ENCODE measurements at regions not wholly inside any gene's neighbourhood (a gene's known extent, or its start where the extent isn't known, plus 50 kb on each side); places are given as distances from the start of the nearest gene placed in this dataset.

- TF ChIP-seq CTCF (conservative IDR thresholded peaks at IDR 0.05; ENCODE audit: low read depth, low read length): no peak
- TF ChIP-seq RFX5 (IDR thresholded peaks at IDR 0.05; ENCODE audit: low read depth, low read length): no peak
- TF ChIP-seq USF2 (IDR thresholded peaks at IDR 0.05; ENCODE audit: low read depth, low read length): no peak
- no peak for TF ChIP-seq MAFK (IDR thresholded peaks at IDR 0.05; ENCODE audit: low read depth, low read length)
- no peak for TF ChIP-seq POLR2A (IDR thresholded peaks at IDR 0.05; ENCODE audit: low read depth, low read length)
- no peak for TF ChIP-seq FOS (IDR thresholded peaks at IDR 0.05; ENCODE audit: low read depth, low read length)
- TF ChIP-seq CHD1 (IDR thresholded peaks at IDR 0.05; ENCODE audit: low read depth, low read length): no peak
- TF ChIP-seq CEBPB (IDR thresholded peaks at IDR 0.05; ENCODE audit: low read depth, low read length): no peak
- no peak for TF ChIP-seq RAD21 (IDR thresholded peaks at IDR 0.05; ENCODE audit: low read length)
- no peak for TF ChIP-seq BHLHE40 (IDR thresholded peaks at IDR 0.05; ENCODE audit: low read depth, low read length)
Observed at GRCh38 chr16:65752522-65752844, 614.0 kb upstream of the CDH5 start.
